HG02943 (cell line): ENCODE measurements at regions not wholly inside any gene's neighbourhood (a gene's known extent, or its start where the extent isn't known, plus 50 kb on each side); places are given as distances from the start of the nearest gene placed in this dataset.
"Not testable (repeated sequence)": the region's sequence is repeated elsewhere in the genome, so short reads cannot be mapped to it uniquely, and the experiment has no call there.

Source experiments
- ATAC-seq: cut with Tn5 transposase; IDR thresholded peaks from one replicate; pipeline ENCODE4 v1.9.1; 2021; ENCODE audit warnings: mild to moderate bottlenecking, low read depth, moderate library complexity; ENCODE audit not compliant: unreplicated experiment

- ATAC-seq = no peak
Observed at GRCh38 chrX:78822157-78822690, 74.7 kb downstream of the LPAR4 start.

- no peak for ATAC-seq
Observed at GRCh38 chrX:78831523-78831922, 84.0 kb downstream of the LPAR4 start.

- peak; percentile 83 for ATAC-seq
Observed at GRCh38 chrX:78838709-78839108, 91.2 kb downstream of the LPAR4 start.

- no peak for ATAC-seq
Observed at GRCh38 chrX:78839711-78840110, 92.2 kb downstream of the LPAR4 start.

- not testable (repeated sequence) for ATAC-seq
Observed at GRCh38 chrX:78844218-78844617, 96.7 kb downstream of the LPAR4 start.

GRCh38 chrX:78881248-78881647 lies 63.9 kb upstream of the P2RY10 start:
- ATAC-seq = not testable (repeated sequence)

- no peak for ATAC-seq
Observed at GRCh38 chrX:78886550-78886949, 58.6 kb upstream of the P2RY10 start.
